ACHN (cell line): ENCODE measurements at regions not wholly inside any gene's neighbourhood (a gene's known extent, or its start where the extent isn't known, plus 50 kb on each side); places are given as distances from the start of the nearest gene placed in this dataset.
A peak's percentile ranks its signal among the peaks of the same experiment; 100 is the strongest.
"Not testable (repeated sequence)": the region's sequence is repeated elsewhere in the genome, so short reads cannot be mapped to it uniquely, and the experiment has no call there.

Source experiments
- DNase-seq: peaks from one replicate; pipeline ENCODE4 v3.0.0-alpha.2; 2015
- in situ Hi-C: cut with HindIII; loops from 2 replicates; pipeline ENCODE4 v1.10.0; 2017; ENCODE audit warnings: low sequenced_read_pairs, low pct_ligation_motif_present, low pct_unique_long_range_greater_than_20kb

DNA sequence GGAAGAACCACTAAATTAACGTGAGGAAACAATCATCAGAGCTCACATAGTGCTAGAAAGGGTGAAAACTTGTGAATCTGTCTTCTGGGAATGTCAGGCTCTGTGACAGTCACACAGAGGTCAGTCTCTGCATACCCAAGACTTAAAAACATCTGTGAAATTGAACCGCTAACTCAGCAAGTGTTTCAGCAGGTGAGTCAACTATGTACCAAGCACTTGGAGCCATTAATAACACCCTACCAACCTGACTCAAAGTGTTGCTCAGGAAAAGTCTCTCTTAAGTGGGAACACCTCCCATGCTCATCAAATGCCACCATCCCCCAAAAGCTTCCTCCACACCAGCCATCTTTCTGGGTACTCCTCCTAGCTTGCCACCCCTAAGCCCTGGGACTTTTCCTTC lies 92.3 kb upstream of the CARMIL1 start:
- in situ Hi-C loops: no loop called here
- DNase-seq: no peak

GRCh38 chr6:25188232-25188631 lies 90.9 kb upstream of the CARMIL1 start:
- in situ Hi-C loops: no loop called here
- no peak for DNase-seq

GRCh38 chr6:25192590-25193459 lies 86.3 kb upstream of the CARMIL1 start:
- peak; percentile 60 for DNase-seq
- in situ Hi-C loops: no loop called here

DNA sequence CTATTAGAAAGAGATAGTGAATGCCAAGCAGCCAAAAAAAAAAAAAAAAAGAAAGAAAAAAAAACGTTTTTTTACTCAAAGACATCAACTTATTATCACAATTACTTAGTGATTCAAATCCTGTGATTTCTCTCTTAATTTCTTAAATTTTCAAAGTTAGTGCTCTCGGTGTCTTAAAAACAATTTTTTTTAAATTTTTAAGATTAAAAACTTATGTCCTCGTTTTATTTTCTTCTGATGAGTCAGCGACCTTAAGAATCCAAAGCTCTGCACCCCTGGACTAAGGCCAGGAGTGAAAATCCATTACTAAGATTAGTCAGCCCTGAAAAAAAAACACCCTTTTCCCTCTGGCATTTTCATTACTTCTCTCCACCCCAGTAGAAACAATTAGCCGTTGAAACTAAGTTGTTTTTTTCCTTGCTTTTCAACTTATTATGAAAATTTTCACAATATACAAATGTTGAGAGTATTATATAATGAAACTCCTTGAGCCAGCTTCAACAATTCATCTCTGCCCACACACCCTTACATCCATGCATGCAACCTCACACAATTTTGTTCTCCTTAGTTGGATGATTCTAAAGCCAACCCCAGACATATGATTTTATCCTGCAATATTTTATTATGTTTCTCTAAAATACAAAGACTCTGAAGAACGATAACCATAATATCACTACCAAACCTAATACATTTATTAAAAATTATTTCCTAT lies 85.6 kb upstream of the CARMIL1 start:
- peak; percentile 86 for DNase-seq
- in situ Hi-C loops: no loop called here

DNA sequence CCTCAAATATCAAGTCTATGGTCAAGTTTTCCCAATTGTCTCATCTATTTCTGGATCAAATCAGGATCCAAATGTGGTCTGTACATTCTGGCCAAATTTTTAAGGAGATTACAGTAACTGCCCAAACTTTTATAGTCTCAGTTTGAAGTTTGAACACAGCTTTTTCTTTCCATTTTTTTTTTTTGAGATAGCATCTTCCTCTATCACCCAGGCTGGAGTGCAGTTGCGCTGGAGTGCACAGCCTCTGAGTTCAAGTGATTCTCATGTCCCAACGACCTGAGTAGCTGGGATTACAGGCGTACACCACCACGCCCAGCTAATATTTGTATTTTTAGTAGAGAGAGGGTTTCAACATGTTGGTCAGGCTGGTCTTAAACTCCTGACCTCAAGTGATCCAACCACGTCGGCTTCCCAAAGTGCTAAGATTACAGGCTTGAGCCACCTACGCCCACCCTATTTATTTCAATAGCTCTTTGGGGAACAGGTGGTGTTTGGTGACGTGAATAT lies 84.9 kb upstream of the CARMIL1 start:
- in situ Hi-C loops: no loop called here
- DNase-seq: no peak

- in situ Hi-C loops: no loop called here
Measured at GRCh38 chr6:25196464-25196863, 82.7 kb upstream of the CARMIL1 start.

GRCh38 chr6:25197111-25197510 lies 82.1 kb upstream of the CARMIL1 start:
- DNase-seq: no peak
- in situ Hi-C loops: no loop called here

More at GRCh38 chr6:25196464-25196863, 82.7 kb upstream of the CARMIL1 start:
- DNase-seq: no peak

- in situ Hi-C loops: no loop called here
- DNase-seq: no peak
Measured at GRCh38 chr6:25199544-25199943, 79.6 kb upstream of the CARMIL1 start.

DNA sequence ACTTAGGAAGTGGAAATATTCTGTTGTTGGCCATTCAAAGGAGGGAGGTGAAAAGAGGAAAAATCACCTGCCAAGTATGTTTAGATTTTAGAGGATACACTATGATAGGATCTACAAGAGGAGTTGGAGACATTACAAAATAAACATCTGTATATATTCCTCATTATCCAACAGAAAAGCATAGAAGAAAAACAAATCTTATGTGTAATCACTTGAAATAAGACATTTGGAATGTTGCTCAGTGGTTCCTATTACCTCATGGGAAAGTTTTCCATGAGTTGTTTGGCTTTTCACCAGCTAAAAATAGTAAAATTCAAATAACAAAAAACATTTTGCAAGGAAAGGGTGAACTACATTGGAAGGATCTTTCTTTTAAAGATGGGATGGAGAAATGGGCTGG lies 76.7 kb upstream of the CARMIL1 start:
- in situ Hi-C loops: no loop called here
- no peak for DNase-seq

- no peak for DNase-seq
- in situ Hi-C loops: no loop called here
Measured at GRCh38 chr6:25205629-25206028, 73.5 kb upstream of the CARMIL1 start.

- DNase-seq, in situ Hi-C loops: not testable (repeated sequence)
Measured at GRCh38 chr6:25207453-25208155, 71.6 kb upstream of the CARMIL1 start.

- DNase-seq: no peak
Measured at GRCh38 chr6:25215881-25216280, 63.3 kb upstream of the CARMIL1 start.

DNA sequence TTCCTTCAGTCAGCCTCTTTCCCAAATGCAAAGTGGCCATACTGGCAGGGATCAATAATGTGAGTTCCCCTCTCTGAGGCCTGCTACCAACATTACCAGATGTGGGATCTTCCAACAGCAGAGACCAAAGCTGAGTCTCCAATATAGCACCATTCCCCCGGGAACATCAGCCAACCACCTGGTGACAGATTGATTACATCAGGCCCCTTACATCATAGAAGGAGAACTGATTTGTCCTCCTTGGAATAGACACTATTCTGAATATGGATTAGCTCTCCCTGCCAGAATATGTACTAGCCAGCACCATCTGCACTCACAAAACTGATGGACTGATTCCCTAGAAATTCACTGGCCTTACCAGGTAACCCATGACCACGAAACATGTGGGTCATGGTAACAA lies 61.9 kb upstream of the CARMIL1 start:
- no peak for DNase-seq
- in situ Hi-C loops: no loop called here

More at GRCh38 chr6:25215881-25216280, 63.3 kb upstream of the CARMIL1 start:
- in situ Hi-C loops: no loop called here

DNA sequence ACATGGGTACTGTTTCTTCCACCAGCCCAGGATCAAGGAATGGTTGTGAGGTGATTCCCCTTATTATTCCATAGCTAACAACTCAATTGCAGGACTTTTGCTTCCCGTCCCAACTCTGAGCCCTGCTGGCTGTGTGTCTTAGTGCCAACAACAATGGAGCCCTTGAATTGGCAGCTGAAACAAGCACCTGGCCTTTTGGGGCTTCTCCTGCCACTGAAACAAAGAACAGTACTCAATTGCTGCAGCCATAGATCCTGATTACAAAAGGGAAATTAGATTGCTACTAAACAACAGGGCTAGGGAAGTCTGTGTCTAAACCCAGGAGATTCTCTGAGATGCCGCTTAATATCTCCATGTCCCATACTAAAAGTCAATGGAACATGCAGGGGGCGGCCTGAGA lies 61.3 kb upstream of the CARMIL1 start:
- in situ Hi-C loops: no loop called here
- no peak for DNase-seq

DNA sequence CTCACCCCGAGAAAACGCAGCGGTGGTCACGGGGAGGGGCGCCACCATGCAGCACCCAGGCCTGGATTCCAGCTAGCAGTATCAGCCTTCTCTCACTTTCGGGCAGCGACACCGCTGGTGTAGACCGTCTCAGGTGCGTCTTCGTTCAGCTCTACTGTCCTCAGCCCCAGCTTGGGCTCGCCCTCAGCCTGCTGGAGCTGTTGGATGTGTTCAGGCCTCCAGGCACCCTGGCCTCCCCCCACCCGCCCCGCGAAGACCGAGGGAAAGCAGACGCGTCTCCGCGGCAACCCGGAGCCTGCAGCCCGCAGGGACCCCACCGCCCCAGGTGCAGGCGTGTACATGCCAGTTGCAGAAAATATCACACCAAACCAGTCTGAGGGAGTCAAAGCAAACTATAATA lies 60.8 kb upstream of the CARMIL1 start:
- in situ Hi-C loops: no loop called here
- DNase-seq: no peak

- no peak for DNase-seq
- in situ Hi-C loops: no loop called here
Measured at GRCh38 chr6:25219216-25219916, 59.8 kb upstream of the CARMIL1 start.

- in situ Hi-C loops: no loop called here
- no peak for DNase-seq
Measured at GRCh38 chr6:25219917-25220278, 59.3 kb upstream of the CARMIL1 start.

DNA sequence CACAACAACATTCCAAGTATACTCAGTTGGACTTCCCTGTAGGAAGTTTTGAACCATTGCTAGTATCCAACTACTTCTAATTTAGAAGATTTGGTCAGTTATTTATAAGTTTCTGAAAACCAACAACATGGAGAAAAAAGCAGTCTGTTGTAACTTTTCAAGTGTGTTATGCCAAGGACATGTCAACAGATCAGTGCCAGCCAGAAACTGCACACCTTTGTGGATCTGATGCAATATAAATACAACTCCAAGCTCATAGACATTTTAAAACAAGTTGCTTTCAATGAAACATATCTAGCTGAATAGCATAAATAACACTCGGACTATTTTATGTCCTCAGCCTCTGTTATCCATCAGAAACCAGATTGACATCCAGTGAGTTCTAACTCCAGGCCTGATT lies 58.3 kb upstream of the CARMIL1 start:
- DNase-seq: no peak
- in situ Hi-C loops: no loop called here
